GM12864 (cell line): ENCODE measurements at regions not wholly inside any gene's neighbourhood (a gene's known extent, or its start where the extent isn't known, plus 50 kb on each side); places are given as distances from the start of the nearest gene placed in this dataset.

ENCODE experiments used
- DNase-seq: peaks from one replicate; pipeline ENCODE4 v3.0.0-alpha.2; 2011; ENCODE audit warnings: low read depth
- H3K4me3 ChIP-seq: 2 replicates; pipeline ENCODE4 v1.5.1; 2011; ENCODE audit warnings: mild to moderate bottlenecking, low read depth, low read length, control low read depth
- CTCF ChIP-seq: IDR thresholded peaks from 2 replicates; pipeline ENCODE4 v1.5.1; 2011; ENCODE audit warnings: low read depth, mild to moderate bottlenecking, moderate library complexity, low read length, control low read depth, inconsistent platforms; ENCODE audit errors: missing control alignments

DNA sequence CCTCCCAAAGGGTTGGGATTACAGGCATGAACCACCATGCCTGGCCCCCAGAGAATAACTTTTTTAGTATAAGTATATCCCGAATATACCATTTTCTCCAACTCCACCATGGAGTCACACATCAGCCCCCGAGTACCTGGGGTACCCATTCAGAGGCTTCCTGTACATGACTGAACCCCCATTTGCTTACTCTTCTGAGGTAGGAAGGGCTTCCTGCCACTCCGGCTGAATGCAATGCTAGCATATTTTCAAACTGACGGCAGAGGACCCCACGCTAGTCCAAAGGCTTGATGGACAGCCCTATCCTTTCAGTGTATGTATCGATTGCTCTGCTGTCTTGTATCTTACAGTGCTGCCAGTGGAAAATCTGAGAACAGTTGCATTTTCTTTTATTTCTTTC lies 220.6 kb upstream of the SH3BP4 start:
- no peak for TF ChIP-seq CTCF
- no peak for DNase-seq
- H3K4me3 ChIP-seq: no peak overlapping the region

DNA sequence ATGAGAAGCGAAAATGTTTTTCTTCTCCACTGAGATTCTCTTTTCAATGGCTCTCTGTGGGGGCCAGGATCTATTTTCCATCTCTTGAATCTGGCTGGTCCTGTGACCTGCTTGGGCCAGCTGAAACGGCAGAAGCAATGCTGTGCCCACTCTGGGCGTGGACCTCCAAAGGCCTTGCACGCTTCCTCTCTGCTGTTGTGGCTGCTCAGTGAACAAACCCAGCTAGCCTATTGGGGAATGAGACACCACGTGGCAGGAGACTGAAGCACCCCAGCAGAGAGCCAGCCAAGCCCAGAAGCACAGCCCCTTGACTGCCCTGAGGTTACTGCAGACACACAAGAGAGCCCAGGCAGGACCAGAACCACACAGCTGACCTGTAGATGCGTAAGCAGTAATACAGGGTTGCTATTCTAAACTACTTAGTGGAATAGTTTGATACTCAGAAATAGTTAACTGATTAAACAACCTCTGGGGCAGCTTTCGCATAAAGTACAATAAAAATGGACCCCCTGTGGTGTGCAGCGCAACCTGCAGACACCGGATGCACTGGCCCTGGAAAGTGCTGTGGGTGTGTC lies 221.7 kb upstream of the SH3BP4 start:
- H3K4me3 ChIP-seq: no peak overlapping the region
- no peak for TF ChIP-seq CTCF

DNA sequence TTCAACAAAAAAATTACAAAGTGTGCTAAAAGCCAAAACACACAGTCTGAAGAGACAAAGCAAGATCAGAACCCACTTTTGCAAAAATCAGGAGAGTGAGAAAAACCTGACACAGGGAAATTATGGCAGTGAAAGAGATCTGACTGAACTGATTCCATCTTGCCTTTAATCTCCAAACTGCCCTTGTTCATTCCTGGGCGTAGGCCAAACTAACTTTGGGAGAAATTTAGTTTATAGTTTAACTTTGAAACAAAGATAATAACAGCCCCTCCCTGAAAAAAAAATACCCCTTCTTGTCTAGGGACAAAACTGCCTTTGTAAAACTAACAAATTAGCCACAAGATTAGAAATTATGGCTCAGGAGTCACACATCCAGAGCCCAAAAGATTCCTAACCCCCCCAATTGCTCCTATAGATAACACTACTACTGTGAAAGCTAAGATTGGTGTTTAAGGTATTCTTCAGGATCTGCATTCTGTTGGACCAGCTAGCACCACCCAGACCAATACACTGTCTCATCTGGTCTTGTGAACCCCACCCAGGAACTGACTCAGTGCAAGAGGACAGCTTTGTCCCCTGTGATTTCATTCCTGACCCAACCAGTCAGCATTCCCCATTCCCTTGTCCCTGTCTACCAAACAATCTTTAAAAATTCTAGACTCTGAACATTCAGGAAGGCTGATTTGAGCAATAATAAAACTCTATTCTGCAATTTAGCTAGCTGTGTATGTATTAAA lies 226.1 kb upstream of the SH3BP4 start:
- no peak for TF ChIP-seq CTCF
- no peak overlapping the region for H3K4me3 ChIP-seq
- DNase-seq: no peak

More for the DNA sequence above, 221.7 kb upstream of the SH3BP4 start:
- DNase-seq: no peak

DNA sequence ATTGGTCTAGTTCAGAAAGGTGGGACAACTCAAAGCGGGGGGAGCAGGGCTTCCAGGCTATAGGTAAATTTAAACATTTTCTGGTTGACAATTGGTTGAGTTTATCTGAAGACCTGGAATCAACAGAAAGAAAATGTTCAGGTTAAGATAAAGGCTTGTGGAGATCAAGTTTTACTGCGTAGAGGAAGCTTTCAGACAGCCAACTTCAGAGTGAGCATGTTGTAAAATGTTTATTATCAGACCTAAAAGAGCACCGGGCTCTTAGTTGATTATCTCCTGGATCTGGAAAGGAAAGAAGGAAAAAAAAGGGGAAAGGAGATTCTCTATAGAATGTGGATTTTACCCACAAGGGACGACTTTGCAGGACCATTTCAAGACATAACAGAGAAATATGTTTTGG lies 227.0 kb upstream of the SH3BP4 start:
- no peak overlapping the region for H3K4me3 ChIP-seq
- no peak for TF ChIP-seq CTCF
- DNase-seq: no peak

- no peak for DNase-seq
- H3K4me3 ChIP-seq: no peak overlapping the region
- no peak for TF ChIP-seq CTCF
Measured at GRCh38 chr2:234723400-234723799, 226.5 kb upstream of the ARL4C start.

DNA sequence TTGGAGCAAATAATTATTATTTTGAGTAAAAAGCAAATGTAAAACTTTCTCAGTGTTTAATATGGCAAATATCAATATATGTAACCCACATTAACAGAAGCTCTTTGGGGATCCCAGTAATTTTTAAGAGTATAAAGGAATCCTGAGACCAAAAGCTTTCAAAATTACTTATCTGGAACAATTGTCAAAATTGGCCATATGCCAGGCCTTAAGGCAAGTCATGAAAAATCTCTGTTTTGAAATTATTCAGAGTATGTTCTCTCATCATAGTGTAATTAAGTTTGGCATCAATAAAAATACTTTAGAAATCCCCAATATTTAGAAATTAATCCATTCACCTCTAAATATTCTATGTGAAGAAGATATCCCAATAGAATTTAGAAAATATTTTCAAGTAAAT lies 225.3 kb upstream of the ARL4C start:
- no peak for TF ChIP-seq CTCF
- H3K4me3 ChIP-seq: no peak overlapping the region

DNA sequence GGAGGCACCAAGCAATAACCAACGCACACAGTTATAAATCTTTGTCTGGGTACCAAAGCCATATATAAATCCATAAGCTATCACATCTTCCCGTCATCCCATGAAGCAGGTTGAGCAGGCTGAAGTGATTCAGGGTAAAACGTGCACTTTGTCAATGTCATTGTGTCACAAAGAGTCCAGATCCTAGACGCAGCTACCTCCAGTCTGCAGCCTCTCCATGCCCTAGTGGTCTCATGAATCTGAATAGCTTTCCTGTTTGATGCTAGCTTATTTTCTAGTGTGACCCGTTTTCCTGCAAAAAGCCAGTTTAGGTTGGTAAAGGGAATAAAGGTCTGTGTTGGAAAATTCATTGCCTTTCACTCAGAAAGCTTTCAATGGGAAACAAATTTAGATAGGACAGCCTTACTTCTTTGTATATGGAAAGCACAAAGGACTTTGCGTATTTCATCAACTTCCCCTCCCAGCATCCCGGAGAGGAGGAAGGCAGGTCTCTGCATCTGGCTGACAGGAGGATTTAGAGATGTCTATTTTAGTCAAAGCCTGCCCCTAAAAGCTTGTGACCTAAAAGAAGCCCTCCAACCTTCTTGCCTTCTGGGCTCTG lies 222.3 kb upstream of the ARL4C start:
- no peak overlapping the region for H3K4me3 ChIP-seq
- TF ChIP-seq CTCF: no peak
- DNase-seq: no peak

More for the DNA sequence above, 225.3 kb upstream of the ARL4C start:
- no peak for DNase-seq
